ENCODE measurements at regions not wholly inside any gene's neighbourhood (a gene's known extent, or its start where the extent isn't known, plus 50 kb on each side); places are given as distances from the start of the nearest gene placed in this dataset.

- TF ChIP-seq POLR2AphosphoS5 (IDR thresholded peaks at IDR 0.05; ENCODE audit: insufficient read depth, low read depth, low read length) (no peak), POLR2A (IDR thresholded peaks at IDR 0.05; ENCODE audit: low read depth, low read length) (no peak), EZH2 (IDR thresholded peaks at IDR 0.05; ENCODE audit: borderline replicate concordance, low read depth, low read length, severe bottlenecking) (no peak), CTCF (IDR thresholded peaks at IDR 0.05; ENCODE audit: extremely low read depth in 1 of 2, insufficient read depth in 1 of 2, low read depth in 1 of 2, low read length in 2 of 2) (no peak), MAX (IDR thresholded peaks at IDR 0.05; ENCODE audit: insufficient read depth, insufficient read length) (no peak)
Observed at GRCh38 chr1:221559911-221560310, 182.0 kb downstream of the DUSP10 start.
